ENCODE measurements at regions not wholly inside any gene's neighbourhood (a gene's known extent, or its start where the extent isn't known, plus 50 kb on each side); places are given as distances from the start of the nearest gene placed in this dataset.

- TF ChIP-seq FOXA1 (IDR thresholded peaks at IDR 0.05) (no peak), NFRKB (IDR thresholded peaks at IDR 0.05) (no peak), ELF4 (IDR thresholded peaks at IDR 0.05) (no peak), FOXM1 (IDR thresholded peaks at IDR 0.05; ENCODE audit: borderline replicate concordance) (no peak), PKNOX1 (IDR thresholded peaks at IDR 0.05) (no peak)
Observed at GRCh38 chr11:121385688-121386087, 66.4 kb upstream of the SORL1 start.

Measured in HEK293T (cell line).